HG03108 (cell line): ENCODE measurements at regions not wholly inside any gene's neighbourhood (a gene's known extent, or its start where the extent isn't known, plus 50 kb on each side); places are given as distances from the start of the nearest gene placed in this dataset.
"Not testable (repeated sequence)": the region's sequence is repeated elsewhere in the genome, so short reads cannot be mapped to it uniquely, and the experiment has no call there.

Source experiments
- ATAC-seq: cut with Tn5 transposase; IDR thresholded peaks from one replicate; pipeline ENCODE4 v1.9.1; 2021; ENCODE audit warnings: moderate library complexity; ENCODE audit not compliant: unreplicated experiment

GRCh38 chr4:159906517-159906916 is 803.6 kb downstream of the RAPGEF2 start:
- ATAC-seq = no peak

GRCh38 chr4:159910721-159911120 is 807.8 kb downstream of the RAPGEF2 start:
- ATAC-seq = no peak

- ATAC-seq = no peak
These were observed 819.2 kb downstream of the RAPGEF2 start for GRCh38 chr4:159922119-159922518.

GRCh38 chr4:159925770-159926169 is 822.9 kb downstream of the RAPGEF2 start:
- ATAC-seq = no peak

DNA sequence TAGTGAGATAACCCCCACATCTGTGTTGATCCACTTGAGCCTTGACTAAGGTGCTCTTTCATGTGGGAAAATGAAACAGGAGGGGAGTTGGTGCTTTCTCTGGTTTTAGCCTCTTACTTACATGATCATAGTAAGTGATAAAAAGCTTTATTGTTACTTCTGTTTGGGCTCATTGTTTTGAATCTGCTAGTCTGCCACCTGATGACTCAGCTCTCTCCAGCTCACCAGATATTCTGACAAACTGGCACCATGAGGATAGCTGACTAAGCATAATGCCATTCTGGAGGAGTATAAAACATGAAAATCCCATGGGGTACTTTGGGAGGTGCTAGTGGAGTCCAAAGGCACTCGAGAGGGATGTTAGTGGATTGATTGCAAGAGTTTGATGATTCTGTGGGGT is 824.0 kb downstream of the RAPGEF2 start:
- ATAC-seq = no peak

DNA sequence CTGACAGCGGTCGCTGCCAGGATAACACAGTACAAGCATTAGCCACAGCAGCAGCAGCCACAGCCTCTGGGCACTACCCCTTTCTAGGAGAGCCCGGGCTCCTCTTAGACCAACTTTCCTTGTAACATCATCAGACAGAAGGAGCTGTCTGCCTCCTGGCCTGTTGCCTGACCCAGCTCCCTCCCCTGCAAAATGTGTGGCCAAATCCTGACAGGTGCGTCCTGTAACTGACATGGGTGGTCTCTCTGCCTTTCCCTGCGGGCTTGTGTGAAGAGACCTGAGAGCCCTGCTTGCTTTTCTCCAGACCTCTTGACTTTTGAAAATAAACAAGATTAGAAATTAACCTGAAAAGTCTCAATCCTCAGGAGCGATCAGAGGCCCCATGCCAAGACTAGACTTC is 824.9 kb downstream of the RAPGEF2 start:
- ATAC-seq = no peak

DNA sequence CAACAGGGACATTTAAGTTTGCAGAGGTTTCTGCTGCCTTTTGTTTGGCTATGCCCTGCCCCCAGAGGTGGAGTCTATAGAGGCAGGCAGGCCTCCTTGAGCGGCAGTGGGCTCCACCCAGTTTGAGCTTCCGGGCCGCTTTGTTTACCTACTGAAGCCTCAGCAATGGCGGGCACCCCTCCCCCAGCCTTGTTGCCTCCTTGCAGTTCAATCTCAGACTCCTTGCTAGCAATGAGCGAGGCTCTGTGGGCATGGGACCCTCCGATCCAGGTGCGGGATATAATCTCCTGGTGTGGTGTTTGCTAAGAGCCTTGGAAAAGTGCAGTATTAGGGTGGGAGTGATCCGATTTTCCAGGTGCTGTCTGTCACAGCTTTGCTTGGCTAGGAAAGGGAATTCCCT is 831.7 kb downstream of the RAPGEF2 start:
- ATAC-seq = not testable (repeated sequence)

DNA sequence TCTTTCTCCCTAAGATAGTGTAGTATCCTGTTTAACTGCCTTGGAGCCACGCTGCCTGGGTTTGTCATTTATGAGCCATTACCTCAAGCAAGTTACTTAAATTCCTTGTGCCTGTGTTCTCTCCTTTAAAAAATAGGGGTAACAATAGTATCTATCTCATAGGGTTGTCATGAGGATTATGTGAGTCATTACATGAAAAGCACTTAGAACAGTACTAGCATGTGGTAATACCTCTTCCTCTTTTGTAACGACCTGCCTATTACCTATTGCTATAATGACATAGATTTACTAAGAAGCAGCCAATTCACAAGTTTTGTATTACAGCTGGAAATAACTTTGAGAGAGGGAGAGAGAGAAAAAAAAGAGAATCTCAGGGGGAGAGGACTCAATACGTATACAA is 834.7 kb downstream of the RAPGEF2 start:
- ATAC-seq = no peak

DNA sequence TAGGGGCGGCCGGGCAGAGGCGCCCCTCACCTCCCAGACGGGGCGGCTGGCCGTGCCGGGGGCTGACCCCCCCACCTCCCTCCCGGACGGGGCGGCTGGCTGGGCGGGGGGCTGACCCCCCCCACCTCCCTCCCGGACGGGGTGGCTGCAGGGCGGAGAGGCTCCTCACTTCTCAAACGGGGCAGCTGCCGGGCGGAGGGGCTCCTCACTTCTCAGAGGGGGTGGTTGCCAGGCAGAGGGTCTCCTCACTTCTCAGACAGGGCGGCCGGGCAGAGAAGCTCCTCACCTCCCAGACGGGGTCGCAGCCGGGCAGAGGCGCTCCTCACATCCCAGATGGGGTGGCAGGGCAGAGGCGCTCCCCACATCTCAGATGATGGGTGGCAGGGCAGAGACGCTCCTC is 836.8 kb downstream of the RAPGEF2 start:
- ATAC-seq = not testable (repeated sequence)

- ATAC-seq = no peak
These were observed 838.2 kb downstream of the RAPGEF2 start for GRCh38 chr4:159941076-159941475.

- ATAC-seq = no peak
These were observed 841.6 kb downstream of the RAPGEF2 start for GRCh38 chr4:159944477-159944876.

- no peak for ATAC-seq
These were observed 844.2 kb downstream of the RAPGEF2 start for GRCh38 chr4:159946983-159947615.

DNA sequence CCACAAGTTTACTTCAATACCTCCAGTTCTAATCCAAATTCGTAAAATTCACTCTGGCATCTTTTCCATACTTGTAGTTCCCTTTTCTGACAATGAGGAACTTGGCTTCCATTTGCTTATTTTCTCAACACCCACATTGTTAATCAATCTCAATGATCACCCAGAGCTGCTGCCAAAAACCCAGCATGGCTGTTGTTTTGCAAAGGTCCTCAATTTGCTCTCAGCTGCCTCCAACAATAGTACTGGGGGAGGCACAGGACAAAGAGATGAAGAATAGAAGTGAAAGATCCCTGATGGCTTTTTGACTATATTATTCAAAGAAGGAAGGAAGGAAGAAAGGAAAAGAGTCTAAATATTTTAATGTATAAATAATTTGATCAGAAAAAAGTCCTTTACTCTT is 847.8 kb downstream of the RAPGEF2 start:
- no peak for ATAC-seq

DNA sequence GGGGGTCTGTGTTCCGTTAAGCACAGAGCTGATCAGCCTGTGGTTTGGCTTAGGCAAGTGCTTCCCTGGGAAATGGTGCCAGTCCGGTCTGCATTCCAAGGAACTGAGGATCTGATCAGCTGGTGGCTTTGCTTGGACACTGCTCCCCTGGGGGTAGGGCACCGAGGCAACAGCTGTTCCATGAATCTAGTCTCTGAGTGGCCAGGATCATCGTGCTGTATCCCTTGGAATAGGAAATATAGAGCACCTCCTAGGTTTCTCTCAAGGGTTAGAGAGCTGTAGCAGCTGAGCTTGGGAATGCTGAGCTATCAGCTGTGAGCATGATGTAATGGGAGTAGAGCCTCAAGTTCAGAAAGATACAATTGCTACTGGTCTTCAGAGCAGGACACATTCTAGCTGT is 863.9 kb downstream of the RAPGEF2 start:
- no peak for ATAC-seq

DNA sequence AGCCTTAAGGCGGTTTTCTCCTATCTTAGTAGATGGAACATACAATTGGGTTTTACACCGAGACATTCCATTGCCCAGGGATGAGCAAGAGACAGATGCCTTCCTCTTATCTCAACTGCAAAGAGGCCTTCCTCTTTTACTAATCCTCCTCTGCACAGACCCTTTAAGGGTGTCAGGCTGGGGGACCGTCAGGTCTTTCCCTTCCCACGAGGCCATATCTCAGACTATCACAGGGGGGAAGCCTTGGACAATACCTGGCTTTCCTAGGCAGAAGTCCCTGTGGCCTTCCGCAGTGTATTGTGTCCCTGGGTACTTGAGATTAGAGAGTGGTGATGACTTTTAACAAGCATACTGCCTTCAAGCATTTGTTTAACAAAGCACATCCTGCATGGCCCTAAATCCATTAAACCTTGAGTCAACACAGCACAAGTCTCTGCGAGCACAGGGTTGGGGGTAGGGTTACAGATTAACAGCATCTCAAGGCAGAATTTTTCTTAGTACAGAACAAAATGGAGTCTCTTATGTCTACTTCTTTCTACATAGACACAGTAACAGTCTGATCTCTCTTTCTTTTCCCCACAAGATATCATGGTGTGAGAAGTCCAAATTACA is 874.1 kb downstream of the RAPGEF2 start:
- ATAC-seq = not testable (repeated sequence)

- ATAC-seq = no peak
These were observed 875.2 kb downstream of the RAPGEF2 start for GRCh38 chr4:159977907-159978617.

DNA sequence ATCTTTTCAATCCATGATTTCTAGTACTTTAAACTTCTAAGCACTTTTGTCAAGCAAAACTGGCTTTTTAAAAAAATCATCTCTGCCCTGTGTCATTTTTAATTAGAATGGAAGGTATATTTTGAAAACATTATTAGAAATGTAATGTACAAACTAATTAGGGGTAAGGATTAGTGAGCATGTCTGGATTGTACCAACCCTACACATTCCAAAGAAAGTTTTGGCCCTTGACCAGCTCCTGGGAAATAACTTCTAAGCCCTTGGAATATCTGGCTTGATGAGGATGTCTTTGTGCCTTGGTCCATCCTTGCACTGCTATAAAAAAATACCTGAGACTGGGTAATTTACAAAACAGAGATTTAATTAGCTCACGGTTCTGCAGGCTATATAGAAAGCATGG is 876.5 kb downstream of the RAPGEF2 start:
- ATAC-seq = no peak

GRCh38 chr4:159979953-159980352 is 877.1 kb downstream of the RAPGEF2 start:
- ATAC-seq = no peak

DNA sequence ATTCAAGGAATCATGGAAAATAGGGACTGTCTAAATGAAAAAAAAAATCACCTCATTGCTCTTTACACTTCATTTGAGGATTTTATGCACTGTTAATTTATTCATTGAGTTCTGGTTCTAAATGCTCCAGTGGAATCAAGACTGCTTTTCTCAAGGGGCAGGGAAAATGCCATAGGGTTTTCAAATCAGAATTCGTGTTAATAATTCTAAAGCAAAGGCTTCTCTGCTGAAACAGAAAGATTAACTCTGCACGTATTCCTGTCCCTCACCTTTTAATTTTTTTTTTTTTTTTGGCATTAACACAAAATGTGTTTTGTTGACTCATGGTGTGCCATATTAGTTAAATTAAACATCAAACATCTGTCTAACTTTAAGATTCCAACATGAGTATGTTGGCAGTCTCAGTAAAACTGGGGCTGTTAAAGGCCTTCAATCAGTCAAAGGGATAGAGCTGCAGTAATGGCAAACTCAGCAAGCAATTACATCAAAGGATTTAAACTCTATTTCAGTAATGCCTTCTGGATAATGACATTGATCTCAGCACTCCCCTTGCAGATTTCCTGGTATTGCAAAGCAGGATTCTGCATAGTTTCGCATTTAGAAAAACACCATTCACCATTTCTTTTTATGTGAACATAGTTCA is 878.1 kb downstream of the RAPGEF2 start:
- no peak for ATAC-seq

GRCh38 chr4:159981469-159981856 is 878.6 kb downstream of the RAPGEF2 start:
- ATAC-seq = no peak

DNA sequence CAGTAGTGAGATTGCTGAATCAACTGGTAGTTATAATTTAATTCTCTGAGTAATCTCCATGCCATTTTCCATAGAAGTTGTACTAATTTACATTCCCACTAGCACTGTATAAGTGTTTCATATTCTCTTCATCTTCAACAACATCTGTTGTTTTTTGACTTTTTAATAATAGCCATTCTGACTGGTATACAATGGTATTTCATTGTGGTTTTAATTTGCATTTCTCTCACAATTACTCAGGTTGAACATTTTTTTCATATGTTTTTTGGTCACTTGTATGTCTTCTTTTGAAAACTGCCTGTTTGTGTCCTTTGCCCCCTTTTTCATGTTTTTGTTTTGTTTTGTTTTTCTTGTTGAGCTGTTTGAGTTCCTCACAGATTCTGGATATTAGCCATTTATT is 880.2 kb downstream of the RAPGEF2 start:
- ATAC-seq = no peak
